CD1c-positive myeloid dendritic cell (primary cell): ENCODE measurements at regions not wholly inside any gene's neighbourhood (a gene's known extent, or its start where the extent isn't known, plus 50 kb on each side); places are given as distances from the start of the nearest gene placed in this dataset.

Source experiments
- DNase-seq: peaks from one replicate; pipeline ENCODE4 v3.0.0-alpha.2; 2016; ENCODE audit errors: extremely low spot score

DNA sequence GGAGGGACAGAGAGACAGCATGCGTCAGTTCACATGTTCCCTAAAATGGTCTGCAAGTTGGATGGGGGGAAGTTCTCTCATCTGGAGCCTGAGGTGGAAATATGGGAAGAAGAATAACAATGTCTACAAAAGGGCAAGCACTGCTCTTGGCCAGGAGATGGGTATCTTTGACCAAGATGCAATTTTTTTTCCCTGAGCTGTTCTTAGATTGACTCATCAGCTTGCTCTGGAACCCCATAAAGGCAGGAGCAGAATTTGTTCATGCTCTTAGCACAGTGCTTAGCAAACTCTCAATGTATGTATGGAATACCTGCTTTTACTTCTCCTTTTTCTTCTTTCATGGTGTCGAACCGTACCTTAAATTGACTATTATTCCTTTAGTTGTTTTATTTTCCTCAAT lies 90.5 kb upstream of the ZNF827 start:
- DNase-seq, result no peak

DNA sequence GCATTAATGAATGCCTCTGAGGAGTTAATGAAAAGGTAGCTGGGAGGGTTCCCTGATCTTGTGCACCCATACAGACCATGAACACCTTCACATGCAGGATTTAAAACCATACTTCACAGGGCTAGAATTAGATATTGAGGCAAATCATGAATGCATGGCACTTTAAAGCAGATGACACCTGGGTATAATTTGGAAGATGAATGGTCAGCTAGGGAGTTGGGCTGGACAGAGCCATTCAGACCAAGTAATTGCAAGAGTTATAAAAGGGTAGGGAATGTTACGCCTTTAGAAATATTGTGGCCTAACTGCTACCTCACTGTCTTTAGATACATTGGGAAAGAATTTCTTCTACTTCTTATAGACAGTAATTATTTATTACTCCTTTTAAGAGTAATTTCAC lies 89.1 kb upstream of the ZNF827 start:
- no peak for DNase-seq

DNA sequence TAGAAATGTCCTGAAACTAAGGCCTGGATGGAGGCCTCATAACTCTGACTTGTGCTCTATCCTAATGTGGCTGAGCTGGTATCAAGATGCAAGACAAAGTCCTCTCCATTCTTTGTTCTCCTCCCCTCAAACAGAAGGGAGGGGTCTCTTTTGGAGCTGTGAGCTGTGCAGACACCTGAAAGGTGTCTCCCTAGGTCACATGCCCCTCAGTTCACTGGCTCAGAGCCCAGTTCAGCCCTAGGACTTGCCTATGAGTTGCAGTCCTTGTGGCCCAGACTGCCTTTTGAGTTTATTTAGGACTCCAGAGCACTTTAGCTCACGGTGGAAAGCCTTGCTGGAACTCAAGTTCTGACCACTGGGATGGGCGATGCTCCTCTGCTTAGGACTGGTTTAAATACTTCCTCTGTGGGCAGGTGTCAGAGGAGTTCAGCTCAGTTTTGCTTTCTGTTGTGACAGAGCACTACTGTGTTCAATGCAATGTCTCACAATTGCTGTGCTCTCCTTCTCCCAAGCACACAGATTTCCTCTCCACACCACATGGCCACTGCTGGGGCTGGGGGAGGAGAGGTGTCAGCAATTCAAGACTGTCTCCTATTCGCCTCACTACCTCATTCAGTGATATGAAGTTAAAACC lies 84.8 kb upstream of the ZNF827 start:
- no peak for DNase-seq

DNA sequence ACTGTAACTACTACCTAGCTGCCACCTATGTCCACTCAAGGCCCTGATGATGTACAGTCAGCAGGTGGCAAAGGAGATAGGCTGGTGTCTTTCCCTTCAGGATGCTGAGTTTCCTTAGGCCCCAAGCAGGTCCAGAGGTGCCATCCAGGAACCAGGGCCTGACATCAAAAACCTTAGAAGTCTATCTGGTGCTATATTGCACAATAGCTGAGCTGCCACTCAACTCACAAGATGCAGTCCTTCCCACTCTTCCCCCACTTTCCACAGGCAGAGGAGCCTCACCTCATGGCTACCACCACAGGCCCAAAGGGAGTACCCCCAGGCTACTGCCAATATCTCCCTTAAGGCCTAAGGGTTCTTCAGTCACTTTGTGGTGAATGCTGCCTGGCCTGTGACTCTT lies 83.9 kb upstream of the ZNF827 start:
- DNase-seq, result no peak

DNA sequence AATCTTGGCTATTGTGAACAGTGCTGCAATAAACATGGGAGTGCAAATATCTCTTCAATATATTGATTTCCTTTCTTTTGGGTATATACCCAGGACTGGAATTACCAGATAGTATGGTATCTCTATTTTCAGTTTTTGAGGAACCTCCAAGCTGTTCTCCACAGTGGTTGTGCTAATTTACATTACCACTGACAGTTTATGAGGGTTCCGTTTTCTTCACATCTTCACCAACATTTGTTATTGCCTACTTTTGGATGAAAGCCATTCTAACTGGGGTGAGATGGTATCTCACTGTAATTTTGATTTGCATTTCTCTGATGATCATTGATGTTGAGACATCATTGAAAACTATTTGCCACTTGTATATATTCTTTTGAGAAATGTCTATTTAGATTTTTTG lies 79.6 kb upstream of the ZNF827 start:
- no peak for DNase-seq

DNA sequence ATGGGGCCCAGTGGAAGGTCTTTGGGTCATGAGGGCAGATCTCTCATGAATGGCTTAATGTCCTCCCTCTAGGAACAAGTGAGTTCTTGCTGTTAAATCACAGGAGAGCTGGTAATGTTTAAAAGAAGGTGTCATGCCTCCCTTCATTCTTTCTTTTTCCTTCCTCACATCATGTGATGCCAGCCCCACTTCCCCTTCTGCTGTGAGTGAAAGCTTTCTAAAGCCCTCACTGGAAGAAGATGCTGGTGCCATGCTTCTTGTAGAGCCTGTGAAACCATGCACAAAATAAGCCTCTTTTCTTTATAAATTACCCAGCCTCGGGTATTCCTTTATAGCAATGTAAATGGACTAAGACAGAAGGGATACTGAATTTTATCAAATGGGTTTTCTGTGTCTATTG lies 66.1 kb upstream of the ZNF827 start:
- DNase-seq, result no peak

DNA sequence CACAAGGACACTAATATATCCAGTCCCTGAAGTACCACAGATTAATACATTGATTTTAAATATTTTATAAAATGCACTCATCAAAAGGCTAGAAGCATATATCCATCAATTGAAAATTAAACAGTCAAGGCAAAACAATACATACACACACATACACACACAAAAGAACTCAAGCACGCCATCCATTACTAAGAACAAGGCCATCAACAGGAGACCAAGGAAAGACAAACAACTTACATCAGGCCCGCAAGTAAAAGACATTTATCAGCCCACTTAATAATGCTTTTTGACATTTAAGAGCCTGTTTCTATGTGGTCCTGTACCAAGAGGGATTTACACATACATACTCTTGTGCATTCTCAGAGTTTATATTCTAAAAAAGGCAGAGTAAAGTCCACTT lies 50.0 kb upstream of the ZNF827 start:
- DNase-seq, result no peak
